ENCODE measurements at regions not wholly inside any gene's neighbourhood (a gene's known extent, or its start where the extent isn't known, plus 50 kb on each side); places are given as distances from the start of the nearest gene placed in this dataset.

DNA sequence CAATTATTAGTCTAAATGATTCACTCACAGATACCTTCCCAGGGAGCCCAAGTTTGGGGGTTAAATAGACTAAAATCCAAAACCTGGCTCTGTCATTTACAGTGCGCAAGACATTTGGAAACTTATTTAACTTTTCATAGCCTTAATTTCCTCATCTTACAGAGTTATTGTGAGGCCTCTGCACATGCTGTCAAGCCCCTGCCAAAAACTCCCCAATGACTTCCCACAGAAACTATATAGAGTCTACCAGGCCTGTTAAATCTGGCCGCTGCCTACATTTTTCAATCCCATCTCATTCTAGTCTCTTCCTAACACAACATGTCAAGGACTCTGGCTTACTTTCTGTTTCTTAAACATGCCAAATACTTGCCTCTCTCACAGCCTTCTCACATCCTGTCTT, 412.5 kb downstream of the ELAVL2 start:
- TF ChIP-seq, protein P1, sequence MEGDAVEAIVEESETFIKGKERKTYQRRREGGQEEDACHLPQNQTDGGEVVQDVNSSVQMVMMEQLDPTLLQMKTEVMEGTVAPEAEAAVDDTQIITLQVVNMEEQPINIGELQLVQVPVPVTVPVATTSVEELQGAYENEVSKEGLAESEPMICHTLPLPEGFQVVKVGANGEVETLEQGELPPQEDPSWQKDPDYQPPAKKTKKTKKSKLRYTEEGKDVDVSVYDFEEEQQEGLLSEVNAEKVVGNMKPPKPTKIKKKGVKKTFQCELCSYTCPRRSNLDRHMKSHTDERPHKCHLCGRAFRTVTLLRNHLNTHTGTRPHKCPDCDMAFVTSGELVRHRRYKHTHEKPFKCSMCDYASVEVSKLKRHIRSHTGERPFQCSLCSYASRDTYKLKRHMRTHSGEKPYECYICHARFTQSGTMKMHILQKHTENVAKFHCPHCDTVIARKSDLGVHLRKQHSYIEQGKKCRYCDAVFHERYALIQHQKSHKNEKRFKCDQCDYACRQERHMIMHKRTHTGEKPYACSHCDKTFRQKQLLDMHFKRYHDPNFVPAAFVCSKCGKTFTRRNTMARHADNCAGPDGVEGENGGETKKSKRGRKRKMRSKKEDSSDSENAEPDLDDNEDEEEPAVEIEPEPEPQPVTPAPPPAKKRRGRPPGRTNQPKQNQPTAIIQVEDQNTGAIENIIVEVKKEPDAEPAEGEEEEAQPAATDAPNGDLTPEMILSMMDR (IDR thresholded peaks at IDR 0.05): no peak
- TF ChIP-seq POLR2A (IDR thresholded peaks at IDR 0.05): no peak

Data from lower leg skin (tissue), 3 donors.